Amniotic epithelial cell (primary cell): ENCODE measurements at regions not wholly inside any gene's neighbourhood (a gene's known extent, or its start where the extent isn't known, plus 50 kb on each side); places are given as distances from the start of the nearest gene placed in this dataset.

Source experiments
- DNase-seq: peaks from one replicate; pipeline ENCODE4 v3.0.0-alpha.2; 2010; ENCODE audit warnings: low read depth

- DNase-seq = no peak
These were observed 106.0 kb upstream of the TNFAIP3 start for GRCh38 chr6:137761072-137761471.

GRCh38 chr6:137761487-137761886, 105.6 kb upstream of the TNFAIP3 start:
- DNase-seq = no peak

GRCh38 chr6:137762168-137763090, 104.6 kb upstream of the TNFAIP3 start:
- DNase-seq = no peak

- no peak for DNase-seq
These were observed 103.6 kb upstream of the TNFAIP3 start for GRCh38 chr6:137763436-137763835.

- DNase-seq = no peak
These were observed 103.2 kb upstream of the TNFAIP3 start for GRCh38 chr6:137763886-137764285.

GRCh38 chr6:137764464-137764863, 102.6 kb upstream of the TNFAIP3 start:
- peak; percentile 73 for DNase-seq

- no peak for DNase-seq
These were observed 102.0 kb upstream of the TNFAIP3 start for GRCh38 chr6:137765059-137765458.

- DNase-seq = peak; percentile 60
These were observed 100.3 kb upstream of the TNFAIP3 start for GRCh38 chr6:137766596-137767370.

GRCh38 chr6:137767465-137767864, 99.6 kb upstream of the TNFAIP3 start:
- no peak for DNase-seq

- peak; percentile 92 for DNase-seq
These were observed 99.0 kb upstream of the TNFAIP3 start for GRCh38 chr6:137767911-137768690.

GRCh38 chr6:137768935-137769334, 98.1 kb upstream of the TNFAIP3 start:
- DNase-seq = peak; percentile 40

GRCh38 chr6:137769797-137770362, 97.2 kb upstream of the TNFAIP3 start:
- no peak for DNase-seq

GRCh38 chr6:137772541-137773250, 94.4 kb upstream of the TNFAIP3 start:
- no peak for DNase-seq

- no peak for DNase-seq
These were observed 91.8 kb upstream of the TNFAIP3 start for GRCh38 chr6:137775227-137775626.

GRCh38 chr6:137775720-137776119, 91.3 kb upstream of the TNFAIP3 start:
- DNase-seq = no peak

- DNase-seq = no peak
These were observed 90.8 kb upstream of the TNFAIP3 start for GRCh38 chr6:137776256-137776655.

GRCh38 chr6:137776786-137777686, 90.0 kb upstream of the TNFAIP3 start:
- DNase-seq = peak; percentile 94

GRCh38 chr6:137777687-137778075, 89.4 kb upstream of the TNFAIP3 start:
- peak; percentile 89 for DNase-seq

- no peak for DNase-seq
These were observed 87.1 kb upstream of the TNFAIP3 start for GRCh38 chr6:137779982-137780381.

- DNase-seq = peak; percentile 61
These were observed 86.5 kb upstream of the TNFAIP3 start for GRCh38 chr6:137780447-137781034.
